MCF 10A (cell line): ENCODE measurements at regions not wholly inside any gene's neighbourhood (a gene's known extent, or its start where the extent isn't known, plus 50 kb on each side); places are given as distances from the start of the nearest gene placed in this dataset.

ENCODE experiments used
- BruUV-seq: library from RNA; stranded (reverse); fragments of 400-500 nt; replicated peaks from 2 replicates; lab custom pipeline; 2021; lab: Mats Ljungman, UMichigan
- CTCF ChIA-PET: fragments of 300-600 bp; sonication (Branson Sonifier 250); formaldehyde crosslinking; extraction: SDS; loops from one replicate; lab custom pipeline; 2021; ENCODE audit warnings: antibody characterized with exemption, inconsistent platforms; lab: Yijun Ruan, JAX
- POLR2A ChIA-PET: fragments of 300-600, 350-650 bp; sonication (Branson Sonifier 250); formaldehyde crosslinking; extraction: SDS; loops from one replicate; lab custom pipeline; 2020; ENCODE audit warnings: antibody characterized with exemption, inconsistent platforms; lab: Yijun Ruan, JAX
- DNase-seq: peaks from one replicate; pipeline ENCODE4 v3.0.0-alpha.2; 2018; ENCODE audit not compliant: unreplicated experiment
- H3K27ac Mint-ChIP-seq: one replicate; pipeline ENCODE4 v1.8.0; 2022; ENCODE audit warnings: mild to moderate bottlenecking, low read depth, mixed read lengths; ENCODE audit not compliant: unreplicated experiment
- H3K27me3 Mint-ChIP-seq: one replicate; pipeline ENCODE4 v1.8.0; 2022; ENCODE audit warnings: mixed read lengths; ENCODE audit not compliant: insufficient read depth, unreplicated experiment
- H3K36me3 Mint-ChIP-seq: one replicate; pipeline ENCODE4 v1.8.0; 2022; ENCODE audit warnings: mild to moderate bottlenecking, moderate library complexity, mixed read lengths; ENCODE audit not compliant: insufficient read depth, unreplicated experiment
- H3K4me1 Mint-ChIP-seq: one replicate; pipeline ENCODE4 v1.8.0; 2022; ENCODE audit warnings: mixed read lengths; ENCODE audit not compliant: insufficient read depth, unreplicated experiment
- H3K4me3 Mint-ChIP-seq: one replicate; pipeline ENCODE4 v1.8.0; 2022; ENCODE audit warnings: mild to moderate bottlenecking, moderate library complexity, mixed read lengths; ENCODE audit not compliant: unreplicated experiment
- H3K9me3 Mint-ChIP-seq: one replicate; pipeline ENCODE4 v1.8.0; 2022; ENCODE audit warnings: mixed read lengths; ENCODE audit not compliant: unreplicated experiment
- intact Hi-C: fragments of 100-400 bp; cut with micrococcal nuclease; formaldehyde crosslinking; loops from 2 replicates; pipeline ENCODE4 v1.14.1; 2022
- TF ChIP-seq, protein P1 (sequence below): fragments of 200-600 bp; IDR thresholded peaks from one replicate; pipeline ENCODE4 v1.8.0; 2022; ENCODE audit warnings: antibody characterized with exemption, mild to moderate bottlenecking; ENCODE audit not compliant: unreplicated experiment

DNA sequence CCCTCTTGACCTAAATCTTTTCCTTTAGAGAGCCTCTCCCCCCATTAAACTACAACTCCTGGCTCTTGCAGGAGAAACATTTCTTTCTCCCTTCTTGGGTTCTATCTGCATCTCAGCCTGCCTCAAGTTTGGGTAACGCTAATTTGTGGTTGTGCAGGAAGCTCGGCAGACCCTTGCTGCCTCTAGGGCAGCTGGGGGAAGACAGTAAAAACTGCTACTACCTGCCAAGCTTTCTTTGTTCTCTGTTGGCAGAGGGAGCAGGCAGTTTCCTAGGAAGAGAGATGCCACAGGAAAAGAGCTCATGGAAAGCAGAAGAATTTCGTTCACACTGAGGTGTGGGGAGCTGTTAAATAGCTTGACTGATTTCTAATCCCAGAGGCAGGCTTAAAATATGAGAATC is 555.6 kb upstream of the IGFBP7 start:
- no peaks in the 10 kb centered on the region for H3K4me1 Mint-ChIP-seq
- no peaks in the 10 kb centered on the region for H3K9me3 Mint-ChIP-seq
- ChIA-PET POLR2A (no interaction called here), CTCF (no interaction called here)
- H3K27ac Mint-ChIP-seq = no peak overlapping the region
- intact Hi-C loops = no loop called here
- no peaks in the 10 kb centered on the region for H3K27me3 Mint-ChIP-seq
- BruUV-seq = no TSS peak
- no peak for DNase-seq
- H3K4me3 Mint-ChIP-seq = no peak overlapping the region
- TF ChIP-seq, protein P1, sequence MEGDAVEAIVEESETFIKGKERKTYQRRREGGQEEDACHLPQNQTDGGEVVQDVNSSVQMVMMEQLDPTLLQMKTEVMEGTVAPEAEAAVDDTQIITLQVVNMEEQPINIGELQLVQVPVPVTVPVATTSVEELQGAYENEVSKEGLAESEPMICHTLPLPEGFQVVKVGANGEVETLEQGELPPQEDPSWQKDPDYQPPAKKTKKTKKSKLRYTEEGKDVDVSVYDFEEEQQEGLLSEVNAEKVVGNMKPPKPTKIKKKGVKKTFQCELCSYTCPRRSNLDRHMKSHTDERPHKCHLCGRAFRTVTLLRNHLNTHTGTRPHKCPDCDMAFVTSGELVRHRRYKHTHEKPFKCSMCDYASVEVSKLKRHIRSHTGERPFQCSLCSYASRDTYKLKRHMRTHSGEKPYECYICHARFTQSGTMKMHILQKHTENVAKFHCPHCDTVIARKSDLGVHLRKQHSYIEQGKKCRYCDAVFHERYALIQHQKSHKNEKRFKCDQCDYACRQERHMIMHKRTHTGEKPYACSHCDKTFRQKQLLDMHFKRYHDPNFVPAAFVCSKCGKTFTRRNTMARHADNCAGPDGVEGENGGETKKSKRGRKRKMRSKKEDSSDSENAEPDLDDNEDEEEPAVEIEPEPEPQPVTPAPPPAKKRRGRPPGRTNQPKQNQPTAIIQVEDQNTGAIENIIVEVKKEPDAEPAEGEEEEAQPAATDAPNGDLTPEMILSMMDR = no peak
- no peaks in the 10 kb centered on the region for H3K36me3 Mint-ChIP-seq

DNA sequence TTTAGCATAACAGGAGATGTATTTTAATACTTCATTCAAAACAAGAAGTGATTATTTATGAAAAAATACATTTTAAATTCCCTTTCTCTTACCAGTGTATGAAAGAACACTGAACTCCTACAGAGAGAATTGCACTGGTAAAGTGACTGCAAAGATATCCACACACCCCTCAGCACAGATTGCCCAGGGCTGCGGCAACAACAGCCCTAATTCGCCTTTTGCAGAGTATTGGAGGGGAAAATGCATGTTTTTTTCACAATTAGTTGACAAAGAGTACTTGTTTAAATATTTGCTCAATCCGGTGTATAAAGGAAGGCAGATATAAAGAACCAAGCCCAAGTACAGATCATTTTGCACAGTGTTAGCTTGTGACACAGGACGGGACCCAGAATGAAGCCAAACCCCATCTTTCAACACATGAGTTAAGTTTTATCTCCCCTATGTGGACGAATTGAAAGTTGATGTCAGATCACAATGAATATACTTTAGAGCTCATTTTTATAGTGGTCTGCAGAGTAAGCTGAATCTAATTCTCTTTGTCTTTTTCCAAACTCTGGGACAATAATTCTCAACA is 551.4 kb upstream of the IGFBP7 start:
- TF ChIP-seq, protein P1 = no peak
- H3K4me3 Mint-ChIP-seq = no peak overlapping the region
- intact Hi-C loops = no loop called here
- H3K36me3 Mint-ChIP-seq = no peaks in the 10 kb centered on the region
- no peaks in the 10 kb centered on the region for H3K9me3 Mint-ChIP-seq
- no peaks in the 10 kb centered on the region for H3K4me1 Mint-ChIP-seq
- no peak overlapping the region for H3K27ac Mint-ChIP-seq
- no peaks in the 10 kb centered on the region for H3K27me3 Mint-ChIP-seq
- no TSS peak for BruUV-seq
- no peak for DNase-seq
- CTCF ChIA-PET = interaction anchor here (0.6 kb wide), 1 partner anchor 504 kb away, joined by 3 read pairs; no protein-coding TSS in a partner anchor
- POLR2A ChIA-PET = interaction anchor here (0.6 kb wide), 2 partner anchors 168 to 1289 kb away, joined by 3 read pairs; no protein-coding TSS in a partner anchor

DNA sequence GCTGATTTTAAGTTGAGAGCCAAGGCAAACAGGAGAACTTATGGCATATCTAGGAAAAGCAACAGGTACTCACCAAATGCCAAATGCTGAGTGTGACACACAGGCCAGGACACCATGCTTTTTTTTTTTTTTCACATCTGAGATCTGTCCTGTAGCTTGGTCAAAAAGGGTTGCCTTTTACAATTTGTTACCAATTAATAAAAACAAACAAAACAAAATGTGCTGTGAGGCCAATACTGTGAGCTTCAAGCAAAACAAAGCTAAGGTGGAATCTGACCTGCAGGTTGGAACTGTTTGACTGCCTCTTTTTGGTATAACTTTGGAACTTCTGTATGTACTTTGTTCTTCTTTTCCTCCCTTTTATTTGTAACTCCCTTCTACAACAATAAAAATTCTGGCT is 548.5 kb upstream of the IGFBP7 start:
- Mint-ChIP-seq H3K9me3 (no peaks in the 10 kb centered on the region), H3K27me3 (no peaks in the 10 kb centered on the region), H3K27ac (no peak overlapping the region), H3K36me3 (no peaks in the 10 kb centered on the region), H3K4me1 (no peaks in the 10 kb centered on the region), H3K4me3 (no peak overlapping the region)
- intact Hi-C loops = no loop called here
- POLR2A ChIA-PET = no interaction called here
- DNase-seq = no peak
- TF ChIP-seq, protein P1 = no peak
- no TSS peak for BruUV-seq
- CTCF ChIA-PET = no interaction called here

DNA sequence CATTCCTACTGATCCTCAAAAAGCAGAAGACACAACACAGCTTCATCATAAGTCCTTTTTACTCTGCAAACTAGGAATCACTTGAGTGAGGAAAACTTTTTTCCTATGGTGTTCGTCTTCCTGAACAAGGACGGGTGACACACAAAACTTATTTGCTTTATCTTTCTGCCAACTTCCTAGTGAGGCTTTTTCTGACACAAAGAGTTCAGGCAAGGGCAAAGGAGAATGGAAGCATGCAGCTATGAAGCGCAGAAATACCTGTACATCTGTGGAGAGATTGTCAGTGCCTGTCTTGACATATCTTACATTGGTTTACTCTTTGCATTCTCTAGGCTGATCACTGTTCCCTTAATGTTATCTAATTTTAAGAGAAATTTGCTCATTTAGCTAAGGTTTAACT is 548.0 kb upstream of the IGFBP7 start:
- H3K4me1 Mint-ChIP-seq = no peaks in the 10 kb centered on the region
- intact Hi-C loops = no loop called here
- DNase-seq = no peak
- TF ChIP-seq, protein P1 = no peak
- H3K27me3 Mint-ChIP-seq = no peaks in the 10 kb centered on the region
- ChIA-PET CTCF (no interaction called here), POLR2A (no interaction called here)
- no peak overlapping the region for H3K27ac Mint-ChIP-seq
- BruUV-seq = no TSS peak
- H3K36me3 Mint-ChIP-seq = no peaks in the 10 kb centered on the region
- H3K4me3 Mint-ChIP-seq = no peak overlapping the region
- no peaks in the 10 kb centered on the region for H3K9me3 Mint-ChIP-seq
